ENCODE measurements at regions not wholly inside any gene's neighbourhood (a gene's known extent, or its start where the extent isn't known, plus 50 kb on each side); places are given as distances from the start of the nearest gene placed in this dataset.

GRCh38 chr1:239725933-239726332 is 339.6 kb downstream of the CHRM3 start:
- DNase-seq (ENCODE audit: low spot score): no peak

GRCh38 chr1:239730378-239730777 is 344.0 kb downstream of the CHRM3 start:
- no peak for DNase-seq (ENCODE audit: low spot score)

DNA sequence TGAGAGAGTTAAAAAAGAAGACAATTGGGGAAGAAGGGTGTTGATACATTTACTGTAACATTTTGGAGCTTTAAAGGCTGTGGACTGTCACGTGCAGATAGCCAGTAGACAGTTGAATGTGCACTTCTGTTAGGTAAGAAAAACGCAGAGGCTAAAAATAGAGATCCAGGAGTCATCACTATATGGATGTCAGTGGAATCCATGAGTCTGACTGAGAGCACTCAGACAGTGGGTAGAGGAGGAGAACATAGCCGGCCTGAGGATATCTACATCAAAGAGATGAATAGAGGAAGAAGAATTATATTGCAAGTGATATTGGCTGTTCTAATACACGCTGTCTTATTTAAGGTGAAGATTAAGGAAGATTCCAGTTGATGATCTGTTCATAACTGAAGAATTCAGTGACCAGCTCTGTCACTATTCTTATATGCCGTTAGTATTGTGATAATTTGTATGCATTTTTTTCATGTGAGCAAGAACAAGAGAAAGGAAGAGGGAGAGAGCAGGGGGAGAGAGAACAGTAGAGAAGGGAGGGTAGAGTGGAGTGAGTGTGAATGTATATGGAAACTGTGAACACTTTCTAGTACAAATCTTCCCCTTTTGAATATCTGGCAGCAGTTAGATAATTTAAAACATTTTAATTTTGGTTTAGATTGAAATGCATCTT is 344.8 kb downstream of the CHRM3 start:
- DNase-seq (ENCODE audit: low spot score): no peak

DNA sequence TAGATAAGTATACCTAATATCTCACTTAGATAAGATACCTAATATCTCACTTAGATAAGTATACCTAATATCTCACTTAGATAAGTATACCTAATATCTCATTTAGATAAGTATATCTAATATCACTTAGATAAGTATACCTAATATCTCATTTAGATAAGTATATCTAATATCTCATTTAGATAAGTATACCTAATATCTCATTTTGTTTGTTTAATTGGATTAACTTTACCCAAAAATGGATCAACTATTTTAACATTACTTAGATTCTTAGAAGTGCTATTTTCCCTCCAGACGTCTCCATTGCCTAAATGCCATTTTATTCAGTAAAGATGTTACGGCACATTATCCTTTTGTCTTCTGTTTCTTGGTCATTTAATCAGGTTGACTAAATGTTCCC is 346.4 kb downstream of the CHRM3 start:
- DNase-seq (ENCODE audit: low spot score): no peak

DNA sequence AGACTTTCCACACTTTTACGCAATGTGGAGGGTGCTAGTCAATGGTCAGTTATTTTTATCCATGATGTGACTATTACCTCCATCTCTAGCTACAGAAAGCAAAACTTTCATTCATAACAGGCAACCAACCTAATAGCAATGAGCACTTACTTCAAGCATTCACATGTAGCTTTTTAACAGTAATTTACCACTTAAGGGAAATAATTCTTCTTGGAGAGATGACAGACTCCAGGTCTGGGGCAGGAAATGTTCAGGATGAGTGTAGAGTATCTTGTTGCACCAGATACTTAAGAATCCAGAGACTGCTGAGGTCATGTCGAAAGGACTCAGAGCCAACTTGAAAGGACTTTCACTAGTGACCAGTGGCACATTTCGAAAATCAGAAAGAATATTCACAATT is 347.6 kb downstream of the CHRM3 start:
- DNase-seq (ENCODE audit: low spot score): peak; percentile 37

- no peak for DNase-seq (ENCODE audit: low spot score)
Observed at GRCh38 chr1:239735111-239735510, 348.7 kb downstream of the CHRM3 start.

DNA sequence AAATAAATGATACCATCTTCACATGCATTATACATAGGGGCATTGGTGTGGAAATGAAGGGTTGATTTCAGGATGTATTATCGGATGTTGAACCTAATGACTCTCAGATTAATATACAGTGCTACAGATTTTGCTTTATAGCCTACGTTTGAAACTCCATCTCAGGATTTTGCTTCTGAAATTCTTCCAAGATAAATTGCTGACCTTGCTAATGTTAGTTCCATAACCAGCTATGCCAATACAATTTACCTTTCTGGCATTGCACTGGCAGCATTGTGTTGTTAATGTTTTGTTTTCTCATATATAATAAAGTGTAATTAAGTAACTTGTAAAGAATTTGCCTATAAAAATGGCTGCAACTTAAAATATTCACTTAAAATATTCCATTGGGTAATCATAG is 350.1 kb downstream of the CHRM3 start:
- no peak for DNase-seq (ENCODE audit: low spot score)

DNA sequence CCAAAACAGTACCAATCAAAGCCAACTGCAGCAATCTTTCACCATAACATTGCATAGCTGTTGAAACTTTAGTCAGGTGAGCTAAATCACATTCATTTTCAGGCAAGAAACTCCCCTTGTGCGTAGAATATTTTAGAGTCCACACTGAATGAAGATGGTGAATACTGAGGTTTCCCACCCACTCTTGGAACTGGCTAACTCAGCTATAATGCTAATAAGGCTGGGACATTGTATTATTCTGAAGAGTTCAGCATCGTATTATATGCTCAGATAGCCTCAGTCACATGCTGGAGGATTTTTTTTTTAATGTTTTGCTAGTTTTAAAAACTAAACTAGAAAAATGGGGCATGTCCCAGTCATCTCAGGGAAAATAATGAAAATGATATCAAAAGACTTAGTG is 352.3 kb upstream of the FMN2 start:
- no peak for DNase-seq (ENCODE audit: low spot score)

DNA sequence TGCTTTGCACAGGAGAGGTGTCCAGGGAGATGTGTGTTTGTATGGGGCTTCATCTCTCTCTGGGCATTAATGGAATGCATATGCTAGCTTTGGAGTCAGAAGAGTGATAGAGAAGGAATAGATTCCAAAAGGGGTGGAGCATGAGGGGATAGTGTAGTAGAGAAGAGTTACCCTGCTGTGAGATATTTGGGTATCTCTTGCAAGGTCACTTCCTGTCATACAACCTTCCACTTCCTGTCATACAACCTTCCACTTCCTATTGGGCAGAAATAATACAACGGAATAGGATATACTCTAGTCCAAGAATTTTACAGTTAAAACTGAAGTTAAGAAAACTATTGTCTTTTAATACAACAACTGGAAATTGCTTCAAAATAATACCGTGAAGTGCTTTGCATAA is 351.8 kb upstream of the FMN2 start:
- no peak for DNase-seq (ENCODE audit: low spot score)

DNA sequence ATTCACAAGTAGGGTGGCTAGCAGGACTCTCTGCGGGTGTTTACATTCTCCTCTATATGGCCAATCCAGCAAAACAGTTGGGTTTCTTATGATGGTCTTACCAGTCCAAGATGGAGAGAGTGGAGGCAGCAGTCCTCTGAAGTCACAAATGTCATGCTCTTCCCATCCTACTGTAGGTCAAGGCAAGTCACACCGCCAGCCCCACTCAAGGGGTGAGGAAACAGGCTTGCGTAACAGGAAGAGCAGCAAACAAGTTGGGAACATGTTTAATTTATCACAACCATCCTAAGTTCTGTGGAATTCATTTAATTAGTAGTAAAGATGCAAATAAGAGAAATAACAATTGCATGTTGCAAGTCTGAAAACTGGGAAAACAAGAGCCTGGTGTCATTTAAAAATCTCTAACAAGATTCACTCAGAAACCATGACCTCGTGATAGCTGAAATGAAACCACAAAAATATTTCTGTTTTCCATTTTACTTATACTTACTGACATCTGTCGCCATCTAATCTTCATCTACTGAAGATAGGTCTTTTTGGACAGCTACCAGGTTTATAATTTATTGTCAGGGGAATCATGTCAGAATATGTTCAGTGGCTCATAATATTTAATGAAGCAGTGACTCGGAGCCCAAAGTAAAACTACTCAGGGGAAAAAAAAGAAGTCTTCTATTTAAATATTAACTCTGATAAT is 349.1 kb upstream of the FMN2 start:
- no peak for DNase-seq (ENCODE audit: low spot score)

GRCh38 chr1:239744851-239745250 is 346.8 kb upstream of the FMN2 start:
- no peak for DNase-seq (ENCODE audit: low spot score)

- DNase-seq (ENCODE audit: low spot score): no peak
Observed at GRCh38 chr1:239755107-239755912, 336.4 kb upstream of the FMN2 start.

DNA sequence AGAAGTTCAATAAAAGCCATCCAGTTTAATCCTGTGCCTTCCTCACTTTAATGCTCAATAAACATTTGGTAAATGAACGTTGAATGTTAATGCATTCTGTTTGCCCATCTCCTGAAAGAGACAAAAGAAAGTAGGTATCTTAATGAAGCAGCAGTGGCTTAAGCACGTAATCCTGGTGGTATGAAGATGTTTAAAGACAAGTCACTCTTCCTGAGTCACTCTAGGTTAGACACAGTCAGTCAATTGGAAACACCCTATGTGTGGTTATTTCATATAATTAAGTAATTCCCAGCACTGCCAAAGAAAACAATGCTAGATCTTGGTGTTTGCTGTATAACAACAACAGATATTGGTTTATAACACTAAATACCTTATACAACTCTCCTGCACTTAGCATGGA is 334.0 kb upstream of the FMN2 start:
- DNase-seq (ENCODE audit: low spot score): no peak

DNA sequence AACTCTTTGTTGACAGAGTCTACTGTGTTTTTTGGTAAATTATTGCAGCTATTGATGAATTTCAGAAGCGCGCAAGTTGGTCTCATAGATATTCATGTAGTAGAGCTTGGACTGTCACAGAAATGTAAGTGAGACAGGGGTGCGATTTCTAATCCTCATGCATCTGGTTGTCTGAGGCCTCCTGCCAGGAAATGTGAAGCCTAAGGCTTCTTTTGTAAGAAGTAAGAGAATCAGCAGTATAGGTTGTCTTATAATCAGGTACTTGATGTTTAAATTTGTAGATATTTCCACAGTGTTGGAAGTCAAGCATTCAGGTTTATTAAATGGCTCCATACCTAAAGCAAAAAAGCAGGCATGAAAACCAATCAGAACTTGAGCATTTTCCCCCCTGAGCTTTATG is 332.9 kb upstream of the FMN2 start:
- no peak for DNase-seq (ENCODE audit: low spot score)

- DNase-seq (ENCODE audit: low spot score): peak; percentile 5
Observed at GRCh38 chr1:239761509-239761908, 330.2 kb upstream of the FMN2 start.

DNA sequence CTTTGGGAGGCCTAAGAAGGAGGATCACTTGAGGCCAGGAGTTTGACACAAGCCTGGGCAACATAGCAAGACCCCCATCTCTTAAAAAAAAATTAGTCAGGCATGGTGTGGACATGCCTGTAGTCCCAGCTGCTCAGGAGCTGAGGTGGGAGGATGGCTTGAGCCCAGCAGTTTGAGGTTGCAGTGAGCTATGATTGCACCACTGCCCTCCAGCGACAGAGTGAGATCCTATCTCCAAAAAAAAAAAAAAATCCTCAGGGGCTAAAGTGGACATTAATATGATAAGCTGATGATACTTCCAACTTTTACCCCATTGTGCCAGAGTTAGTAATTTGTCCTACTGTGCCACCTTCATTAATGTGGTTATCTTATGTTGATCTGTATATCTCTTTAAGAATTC is 327.8 kb upstream of the FMN2 start:
- DNase-seq (ENCODE audit: low spot score): peak; percentile 6

GRCh38 chr1:239764546-239764945 is 327.1 kb upstream of the FMN2 start:
- DNase-seq (ENCODE audit: low spot score): no peak

DNA sequence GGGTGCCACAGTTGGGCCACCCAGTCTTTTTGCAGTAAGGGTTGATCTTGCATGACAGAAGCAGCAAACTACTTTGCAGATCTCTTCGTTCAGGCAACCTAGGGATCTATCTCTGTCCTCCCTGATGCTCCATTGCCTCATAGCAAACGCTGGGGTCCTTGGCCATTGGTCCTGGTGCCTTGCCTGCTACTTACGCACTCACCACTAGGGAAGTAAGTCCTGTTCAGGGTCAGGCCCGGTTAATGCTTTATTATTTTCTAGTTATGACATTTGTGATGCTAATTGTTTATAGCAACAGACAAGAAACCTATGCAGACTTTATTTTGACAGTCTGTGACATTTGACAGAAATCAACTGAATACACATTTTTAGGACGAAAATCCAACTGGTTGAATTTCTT is 326.5 kb upstream of the FMN2 start:
- DNase-seq (ENCODE audit: low spot score): no peak

GRCh38 chr1:239771550-239771949 is 320.1 kb upstream of the FMN2 start:
- no peak for DNase-seq (ENCODE audit: low spot score)

- no peak for DNase-seq (ENCODE audit: low spot score)
Observed at GRCh38 chr1:239772446-239772845, 319.2 kb upstream of the FMN2 start.

DNA sequence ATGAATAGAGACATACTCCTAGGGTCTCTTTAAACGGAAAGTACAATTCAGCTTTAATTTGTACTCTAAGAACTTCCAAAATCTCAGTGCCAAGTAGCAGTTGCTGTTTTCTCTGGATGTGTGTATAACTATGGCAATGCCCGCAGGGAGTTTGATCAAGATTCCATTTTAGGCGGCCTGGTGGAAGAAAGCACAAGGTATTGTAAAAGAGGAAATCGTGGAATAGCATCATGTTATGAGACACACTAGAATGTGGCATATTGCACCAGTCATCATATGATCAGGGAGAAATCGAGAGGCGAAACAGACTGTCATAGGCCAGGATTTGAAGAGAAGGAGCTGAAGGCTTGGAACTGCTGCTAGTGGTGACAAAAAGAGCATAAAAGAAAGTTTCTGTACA is 316.2 kb upstream of the FMN2 start:
- no peak for DNase-seq (ENCODE audit: low spot score)

DNA sequence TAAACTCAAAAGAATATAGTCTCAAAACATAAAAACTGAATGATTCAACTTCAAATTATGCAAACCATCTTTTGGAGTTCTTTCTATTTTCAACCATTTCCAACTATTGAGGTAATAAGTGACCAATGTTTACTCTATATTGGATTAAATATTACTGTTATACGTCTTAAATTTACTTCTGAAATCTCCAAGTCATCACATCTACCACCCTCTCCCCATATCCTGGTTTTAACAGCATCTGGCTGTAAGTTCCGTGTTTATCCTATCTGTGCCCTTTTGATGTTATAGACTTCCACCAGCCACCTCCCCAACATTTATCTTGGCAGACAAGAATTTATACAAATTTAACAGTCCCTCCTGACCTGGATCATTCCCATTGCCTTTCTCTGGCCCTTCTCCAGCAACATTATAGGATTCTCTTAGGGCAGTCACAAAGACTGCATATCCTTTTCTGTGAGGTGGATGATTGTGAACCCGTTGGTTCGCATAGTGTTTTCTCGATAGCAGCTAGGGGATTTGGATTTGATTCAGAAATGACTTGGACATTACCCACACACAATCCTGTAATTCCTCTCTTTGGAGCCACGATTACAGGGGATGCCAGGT is 313.4 kb upstream of the FMN2 start:
- no peak for DNase-seq (ENCODE audit: low spot score)
